ENCODE measurements at regions not wholly inside any gene's neighbourhood (a gene's known extent, or its start where the extent isn't known, plus 50 kb on each side); places are given as distances from the start of the nearest gene placed in this dataset.

DNA sequence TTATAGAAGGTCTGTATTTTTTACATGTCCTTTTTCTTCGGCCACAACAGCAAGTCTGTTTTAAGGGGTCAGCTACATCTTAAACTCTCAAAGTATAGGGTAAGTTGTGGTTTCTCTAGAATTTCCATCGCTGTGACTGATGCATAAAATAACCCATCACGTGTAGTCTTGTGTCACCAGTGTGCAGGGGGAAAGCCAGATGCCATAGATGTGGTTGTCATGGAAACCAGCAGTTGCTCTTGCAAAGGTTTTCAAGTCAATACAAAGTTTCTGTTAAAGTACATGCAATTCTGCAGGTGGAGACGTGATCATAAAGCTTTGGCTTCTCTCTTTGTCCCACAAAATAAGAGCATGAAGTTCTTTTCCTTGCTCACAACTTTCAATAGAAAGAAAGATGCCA, 210.3 kb upstream of the ONECUT1 start:
- CTCF ChIA-PET (ENCODE audit: low intra/inter-chr PET ratio) = no interaction called here
- WGBS (ENCODE audit: insufficient coverage, low coverage, missing lambda C conversion rate) = 0% methylated on average over 4 of the region's 4 CpGs
- in situ Hi-C loops (cut with MboI) = no loop called here

DNA sequence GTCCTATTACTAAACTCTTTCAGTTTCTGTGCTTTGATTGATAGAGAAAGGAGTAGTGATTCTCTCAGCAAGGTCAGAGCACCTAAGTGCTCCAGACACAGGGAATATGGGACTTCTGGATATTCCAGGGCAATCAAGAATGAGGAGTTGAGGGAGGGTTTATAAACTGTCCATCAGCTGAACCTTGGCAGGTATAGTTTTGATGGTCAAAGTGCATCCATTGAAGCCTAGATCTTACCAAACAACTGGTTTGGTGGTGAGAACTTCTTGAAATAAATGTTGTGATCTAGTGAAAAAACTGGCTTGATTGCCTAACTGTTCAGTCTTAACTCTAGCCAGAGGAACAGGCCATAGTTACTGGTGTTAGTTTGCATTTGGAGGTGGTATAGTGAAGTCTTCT, 207.0 kb upstream of the ONECUT1 start:
- H3K4me2 ChIP-seq (ENCODE audit: insufficient read depth, low read length) = no peak overlapping the region
- FAIRE-seq (no peak), DNase-seq (ENCODE audit: extremely low read depth in 1 of 4, low spot score in 3 of 4) (no peak), ATAC-seq (no peak)
- in situ Hi-C loops (cut with MboI) = no loop called here
- no peaks in the 10 kb centered on the region for H3K4me1 ChIP-seq (replicated peaks in 1 of 2; ENCODE audit: control insufficient read depth in 2 of 2, insufficient read depth in 2 of 2, low read length in 2 of 2)
- H3K27ac ChIP-seq (ENCODE audit: extremely low read depth, low read depth, low read length) = no peak overlapping the region
- intact Hi-C loops (cut with micrococcal nuclease) = no loop called here
- no peaks in the 10 kb centered on the region for H3K27me3 ChIP-seq (ENCODE audit: control insufficient read depth in 2 of 2, insufficient read depth in 2 of 2, low read length in 2 of 2)
- ChIA-PET POLR2A (no interaction called here), CTCF (ENCODE audit: low intra/inter-chr PET ratio) (no interaction called here)
- no peak overlapping the region for H2AFZ ChIP-seq (ENCODE audit: low read depth, low read length)
- no TSS peak for BruUV-seq (replicated peaks)
- no peaks in the 10 kb centered on the region for H4K20me1 ChIP-seq (replicated peaks; ENCODE audit: control insufficient read depth, insufficient read depth, low read length)
- H3K36me3 ChIP-seq (ENCODE audit: control insufficient read depth, insufficient read depth, low read length) = no peaks in the 10 kb centered on the region
- H3K4me3 ChIP-seq = no peak overlapping the region
- no peaks in the 10 kb centered on the region for H3K9me3 ChIP-seq (replicated peaks; ENCODE audit: control insufficient read depth, insufficient read depth, low read depth, low read length)
- H3K79me2 ChIP-seq (ENCODE audit: control insufficient read depth, insufficient read depth, low read length) = no peaks in the 10 kb centered on the region
- H3K9ac ChIP-seq (ENCODE audit: insufficient read depth in 1 of 2, low read depth in 2 of 2, low read length in 2 of 2) = no peak overlapping the region
- H3K9me1 ChIP-seq (ENCODE audit: control insufficient read depth, insufficient read depth, low read length) = no peaks in the 10 kb centered on the region
- no peak for TF ChIP-seq ZNF133 (CRISPR knock-in tag; IDR thresholded peaks at IDR 0.05)
- TF ChIP-seq ZBTB8A (IDR thresholded peaks at IDR 0.05; ENCODE audit: partially characterized antibody) = no peak
- TF ChIP-seq, protein P1, sequence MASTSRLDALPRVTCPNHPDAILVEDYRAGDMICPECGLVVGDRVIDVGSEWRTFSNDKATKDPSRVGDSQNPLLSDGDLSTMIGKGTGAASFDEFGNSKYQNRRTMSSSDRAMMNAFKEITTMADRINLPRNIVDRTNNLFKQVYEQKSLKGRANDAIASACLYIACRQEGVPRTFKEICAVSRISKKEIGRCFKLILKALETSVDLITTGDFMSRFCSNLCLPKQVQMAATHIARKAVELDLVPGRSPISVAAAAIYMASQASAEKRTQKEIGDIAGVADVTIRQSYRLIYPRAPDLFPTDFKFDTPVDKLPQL (IDR thresholded peaks at IDR 0.05; ENCODE audit: extremely low read depth, insufficient read length) = no peak
- TF ChIP-seq, protein P2, sequence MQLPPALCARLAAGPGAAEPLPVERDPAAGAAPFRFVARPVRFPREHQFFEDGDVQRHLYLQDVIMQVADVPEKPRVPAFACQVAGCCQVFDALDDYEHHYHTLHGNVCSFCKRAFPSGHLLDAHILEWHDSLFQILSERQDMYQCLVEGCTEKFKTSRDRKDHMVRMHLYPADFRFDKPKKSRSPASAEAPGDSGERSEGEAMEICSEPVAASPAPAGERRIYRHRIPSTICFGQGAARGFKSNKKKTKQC (CRISPR knock-in tag; IDR thresholded peaks at IDR 0.05) = no peak
- no peak for TF ChIP-seq ZNF121 (CRISPR knock-in tag; conservative IDR thresholded peaks at IDR 0.05)
- TF ChIP-seq NRF1 (conservative IDR thresholded peaks at IDR 0.05 in 1 of 2, IDR thresholded peaks at IDR 0.05 in 1 of 2) = no peak
- TF ChIP-seq MBD2 (IDR thresholded peaks at IDR 0.05; ENCODE audit: borderline replicate concordance, low read depth) = no peak
- TF ChIP-seq HNRNPL (IDR thresholded peaks at IDR 0.05; ENCODE audit: low read depth, low read length) = no peak
- no peak for TF ChIP-seq PHF8 (IDR thresholded peaks at IDR 0.05; ENCODE audit: borderline replicate concordance, low read length)
- TF ChIP-seq RFX1 (IDR thresholded peaks at IDR 0.05) = no peak
- no peak for TF ChIP-seq HOXB6 (CRISPR knock-in tag; IDR thresholded peaks at IDR 0.05; ENCODE audit: borderline replicate concordance)
- TF ChIP-seq RBM14 (IDR thresholded peaks at IDR 0.05; ENCODE audit: borderline replicate concordance, insufficient read depth, low read depth, low read length) = no peak
- TF ChIP-seq MAZ (CRISPR knock-in tag; conservative IDR thresholded peaks at IDR 0.05 in 1 of 2, IDR thresholded peaks at IDR 0.05 in 1 of 2) = no peak
- no peak for TF ChIP-seq THRAP3 (IDR thresholded peaks at IDR 0.05; ENCODE audit: borderline replicate concordance)
- no peak for TF ChIP-seq HMG20B (CRISPR knock-in tag; IDR thresholded peaks at IDR 0.05)
- no peak for TF ChIP-seq HIVEP1 (CRISPR knock-in tag; IDR thresholded peaks at IDR 0.05)
- TF ChIP-seq SMARCC2 (IDR thresholded peaks at IDR 0.05; ENCODE audit: low read depth) = no peak
- TF ChIP-seq SOX6 (IDR thresholded peaks at IDR 0.05) = no peak
- TF ChIP-seq TARDBP (IDR thresholded peaks at IDR 0.05) = no peak

More for the DNA sequence above, 210.3 kb upstream of the ONECUT1 start:
- H3K27ac ChIP-seq (ENCODE audit: extremely low read depth, low read depth, low read length) = no peak overlapping the region
- POLR2A ChIA-PET = no interaction called here
- DNase-seq (ENCODE audit: extremely low read depth in 1 of 4, low spot score in 3 of 4) (no peak), FAIRE-seq (no peak), ATAC-seq (no peak)
- H3K36me3 ChIP-seq (ENCODE audit: control insufficient read depth, insufficient read depth, low read length) = no peaks in the 10 kb centered on the region
- H3K9me3 ChIP-seq (replicated peaks; ENCODE audit: control insufficient read depth, insufficient read depth, low read depth, low read length) = no peaks in the 10 kb centered on the region
- TF ChIP-seq RFX1 (IDR thresholded peaks at IDR 0.05) (peak; percentile 56), SMC3 (conservative IDR thresholded peaks at IDR 0.05; ENCODE audit: insufficient read depth, low read depth, low read length) (no peak)
- H3K79me2 ChIP-seq (ENCODE audit: control insufficient read depth, insufficient read depth, low read length) = no peaks in the 10 kb centered on the region
- intact Hi-C loops (cut with micrococcal nuclease) = no loop called here
- no peaks in the 10 kb centered on the region for H3K27me3 ChIP-seq (ENCODE audit: control insufficient read depth in 2 of 2, insufficient read depth in 2 of 2, low read length in 2 of 2)
- H3K9ac ChIP-seq (ENCODE audit: insufficient read depth in 1 of 2, low read depth in 2 of 2, low read length in 2 of 2) = no peak overlapping the region
- no peak overlapping the region for H2AFZ ChIP-seq (ENCODE audit: low read depth, low read length)
- H3K4me1 ChIP-seq (replicated peaks in 1 of 2; ENCODE audit: control insufficient read depth in 2 of 2, insufficient read depth in 2 of 2, low read length in 2 of 2) = no peaks in the 10 kb centered on the region
- BruUV-seq (replicated peaks) = no TSS peak
- H4K20me1 ChIP-seq (replicated peaks; ENCODE audit: control insufficient read depth, insufficient read depth, low read length) = no peaks in the 10 kb centered on the region
- no peak overlapping the region for H3K4me3 ChIP-seq
- no peaks in the 10 kb centered on the region for H3K9me1 ChIP-seq (ENCODE audit: control insufficient read depth, insufficient read depth, low read length)
- H3K4me2 ChIP-seq (ENCODE audit: insufficient read depth, low read length) = no peak overlapping the region
